ENCODE measurements at regions not wholly inside any gene's neighbourhood (a gene's known extent, or its start where the extent isn't known, plus 50 kb on each side); places are given as distances from the start of the nearest gene placed in this dataset.

DNA sequence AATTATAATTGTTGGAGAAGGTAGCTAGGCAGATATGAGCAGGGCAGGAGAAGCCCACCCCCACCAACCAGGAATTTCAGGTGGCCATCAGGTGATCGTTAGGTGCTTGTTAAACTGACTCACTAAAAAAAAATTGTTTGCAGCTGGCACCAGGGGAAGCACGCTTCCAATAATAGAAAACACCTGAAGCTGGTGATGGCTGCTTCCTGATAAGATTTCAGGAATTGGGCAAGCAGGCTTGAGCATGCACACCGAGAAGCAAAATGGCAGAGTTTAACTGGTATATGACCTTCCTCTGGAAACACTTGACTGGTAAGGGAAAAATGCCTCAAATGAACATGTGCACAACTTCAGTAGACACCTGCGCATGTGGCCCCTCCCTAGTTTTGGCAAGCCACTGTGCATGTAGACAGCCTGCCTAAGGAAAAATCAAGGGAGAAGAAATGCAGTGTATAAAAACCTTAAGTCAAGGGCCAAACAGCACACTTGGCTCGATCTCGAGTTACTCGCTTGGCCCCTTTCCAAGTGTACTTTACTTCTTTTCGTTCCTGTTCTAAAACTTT is 292.8 kb downstream of the CCDC85A start:
- TF ChIP-seq CTCF (IDR thresholded peaks at IDR 0.05): no peak
- Mint-ChIP-seq H3K9me3 (ENCODE audit: low read depth) (no peaks in the 10 kb centered on the region), H3K4me1 (ENCODE audit: low read depth) (peaks cover 3% of the 10 kb centered on the region), H3K27ac (ENCODE audit: unreplicated experiment) (no peak overlapping the region), H3K36me3 (ENCODE audit: low read depth) (no peaks in the 10 kb centered on the region), H3K27me3 (ENCODE audit: low read depth) (peaks cover 5% of the 10 kb centered on the region), H3K4me3 (ENCODE audit: unreplicated experiment) (no peak overlapping the region)
- no peak for DNase-seq (ENCODE audit: low spot score)

GRCh38 chr2:56478027-56478426 is 294.2 kb downstream of the CCDC85A start:
- Mint-ChIP-seq H3K4me1 (ENCODE audit: low read depth) (peaks cover 3% of the 10 kb centered on the region), H3K4me3 (ENCODE audit: unreplicated experiment) (no peak overlapping the region), H3K9me3 (ENCODE audit: low read depth) (no peaks in the 10 kb centered on the region), H3K27ac (ENCODE audit: unreplicated experiment) (no peak overlapping the region), H3K36me3 (ENCODE audit: low read depth) (no peaks in the 10 kb centered on the region), H3K27me3 (ENCODE audit: low read depth) (peaks cover 11% of the 10 kb centered on the region)
- TF ChIP-seq CTCF (IDR thresholded peaks at IDR 0.05): no peak
- no peak for DNase-seq (ENCODE audit: low spot score)

DNA sequence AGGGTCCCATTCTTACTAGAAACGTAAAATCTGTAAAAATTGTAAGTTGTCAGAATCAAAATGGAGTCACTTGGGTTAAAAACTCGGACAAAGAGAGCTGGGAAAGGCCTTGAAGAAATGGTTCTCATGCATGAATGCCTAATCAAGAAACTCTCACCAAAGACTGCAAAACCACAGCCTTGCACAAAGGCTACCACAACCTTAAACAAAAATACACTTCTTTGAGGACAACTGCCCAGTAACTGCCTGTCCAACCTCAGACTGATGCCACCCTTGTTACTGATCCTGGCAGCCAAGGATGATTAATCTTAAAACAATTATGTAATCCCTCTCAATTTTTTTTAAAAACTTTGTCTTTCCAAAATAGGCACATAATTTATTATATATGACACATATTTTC is 299.3 kb downstream of the CCDC85A start:
- TF ChIP-seq CTCF (IDR thresholded peaks at IDR 0.05): no peak
- H3K4me3 Mint-ChIP-seq (ENCODE audit: unreplicated experiment): no peak overlapping the region
- DNase-seq (ENCODE audit: low spot score): no peak
- H3K27ac Mint-ChIP-seq (ENCODE audit: unreplicated experiment): no peak overlapping the region
- H3K9me3 Mint-ChIP-seq (ENCODE audit: low read depth): peaks cover 5% of the 10 kb centered on the region
- peaks cover 8% of the 10 kb centered on the region for H3K27me3 Mint-ChIP-seq (ENCODE audit: low read depth)
- H3K36me3 Mint-ChIP-seq (ENCODE audit: low read depth): no peaks in the 10 kb centered on the region
- H3K4me1 Mint-ChIP-seq (ENCODE audit: low read depth): no peaks in the 10 kb centered on the region

DNA sequence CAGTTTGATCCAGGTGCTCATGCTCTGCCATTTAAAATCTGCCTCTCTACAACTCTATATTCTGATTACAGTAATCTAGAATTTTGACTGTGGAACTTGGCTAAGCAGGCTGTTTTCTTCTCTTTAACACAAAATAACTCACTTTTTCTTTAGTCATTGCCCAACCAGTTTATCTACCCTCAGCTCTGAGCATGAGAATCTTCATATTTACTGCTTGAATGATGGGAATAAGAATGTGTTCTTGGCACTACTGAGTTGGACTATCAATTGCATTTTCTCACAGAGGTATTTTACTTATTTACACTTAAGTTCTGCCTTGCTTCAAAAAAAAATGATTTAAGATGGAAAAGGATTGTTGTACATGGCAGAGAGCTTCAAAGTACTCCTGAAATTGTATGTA is 301.1 kb downstream of the CCDC85A start:
- Mint-ChIP-seq H3K9me3 (ENCODE audit: low read depth) (peaks cover 14% of the 10 kb centered on the region), H3K27ac (ENCODE audit: unreplicated experiment) (no peak overlapping the region), H3K4me3 (ENCODE audit: unreplicated experiment) (no peak overlapping the region), H3K27me3 (ENCODE audit: low read depth) (peaks cover 12% of the 10 kb centered on the region), H3K36me3 (ENCODE audit: low read depth) (peaks cover 2% of the 10 kb centered on the region), H3K4me1 (ENCODE audit: low read depth) (no peaks in the 10 kb centered on the region)
- TF ChIP-seq CTCF (IDR thresholded peaks at IDR 0.05): no peak
- DNase-seq (ENCODE audit: low spot score): no peak

DNA sequence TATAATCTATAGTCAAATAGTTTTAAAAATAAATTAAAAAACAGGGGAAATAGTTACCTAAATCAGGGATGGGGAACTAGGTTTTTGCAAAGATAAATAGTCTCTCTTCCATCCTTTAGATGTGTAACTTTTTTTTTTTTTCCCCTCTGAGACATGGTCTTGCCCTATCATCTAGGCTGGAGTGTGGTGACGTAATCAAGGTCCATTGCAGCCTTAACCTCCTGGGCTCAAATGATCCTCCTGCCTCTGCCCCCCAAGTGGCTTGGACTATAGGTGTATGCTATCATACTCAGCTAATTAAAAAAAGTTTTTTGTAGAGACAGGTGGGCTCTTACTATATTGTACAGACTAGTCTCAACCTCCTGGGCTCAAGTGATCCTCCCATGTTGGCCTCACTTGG is 316.5 kb downstream of the CCDC85A start:
- no peak overlapping the region for H3K27ac Mint-ChIP-seq (ENCODE audit: unreplicated experiment)
- no peak for DNase-seq (ENCODE audit: low spot score)
- TF ChIP-seq CTCF (IDR thresholded peaks at IDR 0.05): no peak
- H3K9me3 Mint-ChIP-seq (ENCODE audit: low read depth): peaks cover 16% of the 10 kb centered on the region
- H3K36me3 Mint-ChIP-seq (ENCODE audit: low read depth): peaks cover 5% of the 10 kb centered on the region
- no peaks in the 10 kb centered on the region for H3K4me1 Mint-ChIP-seq (ENCODE audit: low read depth)
- peaks cover 18% of the 10 kb centered on the region for H3K27me3 Mint-ChIP-seq (ENCODE audit: low read depth)
- no peak overlapping the region for H3K4me3 Mint-ChIP-seq (ENCODE audit: unreplicated experiment)
